ENCODE measurements at regions not wholly inside any gene's neighbourhood (a gene's known extent, or its start where the extent isn't known, plus 50 kb on each side); places are given as distances from the start of the nearest gene placed in this dataset.

DNA sequence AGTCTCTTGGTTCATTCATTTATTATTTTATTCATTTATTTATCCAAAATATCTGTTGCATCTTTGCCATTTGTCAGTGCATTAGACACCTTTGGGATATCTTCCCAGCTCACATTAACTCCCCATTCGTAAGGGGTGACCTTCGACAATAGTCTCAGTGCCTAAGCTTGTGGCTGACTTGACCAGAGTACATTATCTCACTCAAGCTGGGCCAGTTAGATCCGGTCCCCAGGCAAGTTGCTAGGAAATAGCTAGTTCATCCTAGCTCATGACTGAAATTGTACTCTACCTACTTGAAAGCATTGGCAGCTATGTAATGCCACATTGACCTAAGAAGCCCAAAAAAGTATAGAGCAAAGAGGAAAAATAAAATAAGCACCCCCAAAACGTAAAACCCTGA is 165.3 kb downstream of the FBXO8 start:
- TF ChIP-seq SP1 (IDR thresholded peaks at IDR 0.05; ENCODE audit: low read depth) (no peak), POLR2A (IDR thresholded peaks at IDR 0.05; ENCODE audit: borderline replicate concordance, extremely low read depth, insufficient read depth, insufficient read length) (no peak), POLR2AphosphoS5 (IDR thresholded peaks at IDR 0.05; ENCODE audit: low read depth, low read length) (no peak), EZH2phosphoT487 (IDR thresholded peaks at IDR 0.05; ENCODE audit: borderline replicate concordance) (no peak), RAD21 (IDR thresholded peaks at IDR 0.05; ENCODE audit: low read depth) (no peak), EGR1 (IDR thresholded peaks at IDR 0.05; ENCODE audit: low read depth) (no peak), SRF (IDR thresholded peaks at IDR 0.05; ENCODE audit: low read depth) (no peak), EZH2 (IDR thresholded peaks at IDR 0.05) (no peak), ELF1 (IDR thresholded peaks at IDR 0.05; ENCODE audit: borderline replicate concordance, low read depth) (no peak), FOSL1 (IDR thresholded peaks at IDR 0.05; ENCODE audit: low read depth) (no peak), SIN3A (IDR thresholded peaks at IDR 0.05; ENCODE audit: low read depth) (no peak)
- TF ChIP-seq, protein P1, sequence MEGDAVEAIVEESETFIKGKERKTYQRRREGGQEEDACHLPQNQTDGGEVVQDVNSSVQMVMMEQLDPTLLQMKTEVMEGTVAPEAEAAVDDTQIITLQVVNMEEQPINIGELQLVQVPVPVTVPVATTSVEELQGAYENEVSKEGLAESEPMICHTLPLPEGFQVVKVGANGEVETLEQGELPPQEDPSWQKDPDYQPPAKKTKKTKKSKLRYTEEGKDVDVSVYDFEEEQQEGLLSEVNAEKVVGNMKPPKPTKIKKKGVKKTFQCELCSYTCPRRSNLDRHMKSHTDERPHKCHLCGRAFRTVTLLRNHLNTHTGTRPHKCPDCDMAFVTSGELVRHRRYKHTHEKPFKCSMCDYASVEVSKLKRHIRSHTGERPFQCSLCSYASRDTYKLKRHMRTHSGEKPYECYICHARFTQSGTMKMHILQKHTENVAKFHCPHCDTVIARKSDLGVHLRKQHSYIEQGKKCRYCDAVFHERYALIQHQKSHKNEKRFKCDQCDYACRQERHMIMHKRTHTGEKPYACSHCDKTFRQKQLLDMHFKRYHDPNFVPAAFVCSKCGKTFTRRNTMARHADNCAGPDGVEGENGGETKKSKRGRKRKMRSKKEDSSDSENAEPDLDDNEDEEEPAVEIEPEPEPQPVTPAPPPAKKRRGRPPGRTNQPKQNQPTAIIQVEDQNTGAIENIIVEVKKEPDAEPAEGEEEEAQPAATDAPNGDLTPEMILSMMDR (IDR thresholded peaks at IDR 0.05 in 2 of 3, conservative IDR thresholded peaks at IDR 0.05 in 1 of 3; ENCODE audit: borderline replicate concordance in 1 of 3, insufficient read depth in 1 of 3, low read depth in 2 of 3, low read length in 2 of 3), result no peak
